Calu3 (cell line): ENCODE measurements at regions not wholly inside any gene's neighbourhood (a gene's known extent, or its start where the extent isn't known, plus 50 kb on each side); places are given as distances from the start of the nearest gene placed in this dataset.

Experiments
- BruUV-seq: library from RNA; stranded (reverse); fragments of 400-500 nt; replicated peaks from 2 replicates; lab custom pipeline; 2021; lab: Mats Ljungman, UMichigan
- CTCF ChIA-PET: fragments of 300-600 bp; sonication (Branson Sonifier 250); formaldehyde crosslinking; loops from one replicate; lab custom pipeline; 2022; ENCODE audit warnings: antibody characterized with exemption; lab: Charles Lee
- DNase-seq: peaks from one replicate; pipeline ENCODE4 v3.0.0; 2022
- H3K27ac Mint-ChIP-seq: one replicate; pipeline ENCODE4 v1.8.0; 2022; ENCODE audit warnings: mixed read lengths; ENCODE audit not compliant: unreplicated experiment
- H3K27me3 Mint-ChIP-seq: one replicate; pipeline ENCODE4 v1.8.0; 2022; ENCODE audit warnings: mixed read lengths; ENCODE audit not compliant: unreplicated experiment
- H3K36me3 Mint-ChIP-seq: one replicate; pipeline ENCODE4 v1.8.0; 2022; ENCODE audit warnings: mild to moderate bottlenecking, moderate library complexity, mixed read lengths; ENCODE audit not compliant: insufficient read depth, unreplicated experiment
- H3K4me1 Mint-ChIP-seq: one replicate; pipeline ENCODE4 v1.8.0; 2022; ENCODE audit warnings: mild to moderate bottlenecking, low read depth, mixed read lengths; ENCODE audit not compliant: unreplicated experiment
- H3K4me3 Mint-ChIP-seq: one replicate; pipeline ENCODE4 v1.8.0; 2022; ENCODE audit warnings: mild to moderate bottlenecking, low read depth, moderate library complexity, mixed read lengths; ENCODE audit not compliant: unreplicated experiment
- H3K9me3 Mint-ChIP-seq: one replicate; pipeline ENCODE4 v1.8.0; 2022; ENCODE audit warnings: low read depth, mixed read lengths; ENCODE audit not compliant: unreplicated experiment
- intact Hi-C: fragments of 100-400 bp; cut with micrococcal nuclease; formaldehyde crosslinking; loops from one replicate; pipeline ENCODE4 v1.10.0; 2022; ENCODE audit not compliant: unreplicated experiment
- TF ChIP-seq, protein P1 (sequence below): fragments of 200-600 bp; IDR thresholded peaks from one replicate; pipeline ENCODE4 v1.8.0; 2022; ENCODE audit warnings: antibody characterized with exemption; ENCODE audit not compliant: unreplicated experiment

DNA sequence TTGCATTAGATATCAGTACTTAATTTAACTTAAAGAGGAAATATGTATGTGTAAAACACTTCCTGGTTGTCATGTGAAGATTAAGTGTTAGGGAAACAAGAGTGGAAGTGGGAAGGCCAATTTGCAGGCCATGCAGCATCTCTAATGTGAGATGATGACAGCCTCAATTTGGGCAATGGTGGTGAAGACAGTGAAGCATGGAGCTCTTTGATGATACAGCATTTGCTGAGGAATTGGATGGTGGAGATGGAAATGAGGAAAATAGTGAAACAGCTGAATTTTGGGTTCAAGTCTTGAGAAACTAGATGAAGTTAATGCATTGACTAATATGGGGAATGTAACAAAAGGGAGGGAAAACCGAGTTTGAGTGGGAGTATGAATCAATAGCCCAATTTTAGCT is 231.7 kb upstream of the MIR17HG start:
- H3K9me3 Mint-ChIP-seq, result no peaks in the 10 kb centered on the region
- no peaks in the 10 kb centered on the region for H3K36me3 Mint-ChIP-seq
- H3K4me1 Mint-ChIP-seq, result no peaks in the 10 kb centered on the region
- no peak overlapping the region for H3K27ac Mint-ChIP-seq
- CTCF ChIA-PET, result no interaction called here
- DNase-seq, result no peak
- TF ChIP-seq, protein P1, sequence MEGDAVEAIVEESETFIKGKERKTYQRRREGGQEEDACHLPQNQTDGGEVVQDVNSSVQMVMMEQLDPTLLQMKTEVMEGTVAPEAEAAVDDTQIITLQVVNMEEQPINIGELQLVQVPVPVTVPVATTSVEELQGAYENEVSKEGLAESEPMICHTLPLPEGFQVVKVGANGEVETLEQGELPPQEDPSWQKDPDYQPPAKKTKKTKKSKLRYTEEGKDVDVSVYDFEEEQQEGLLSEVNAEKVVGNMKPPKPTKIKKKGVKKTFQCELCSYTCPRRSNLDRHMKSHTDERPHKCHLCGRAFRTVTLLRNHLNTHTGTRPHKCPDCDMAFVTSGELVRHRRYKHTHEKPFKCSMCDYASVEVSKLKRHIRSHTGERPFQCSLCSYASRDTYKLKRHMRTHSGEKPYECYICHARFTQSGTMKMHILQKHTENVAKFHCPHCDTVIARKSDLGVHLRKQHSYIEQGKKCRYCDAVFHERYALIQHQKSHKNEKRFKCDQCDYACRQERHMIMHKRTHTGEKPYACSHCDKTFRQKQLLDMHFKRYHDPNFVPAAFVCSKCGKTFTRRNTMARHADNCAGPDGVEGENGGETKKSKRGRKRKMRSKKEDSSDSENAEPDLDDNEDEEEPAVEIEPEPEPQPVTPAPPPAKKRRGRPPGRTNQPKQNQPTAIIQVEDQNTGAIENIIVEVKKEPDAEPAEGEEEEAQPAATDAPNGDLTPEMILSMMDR, result no peak
- H3K27me3 Mint-ChIP-seq, result no peaks in the 10 kb centered on the region
- intact Hi-C loops, result no loop called here
- H3K4me3 Mint-ChIP-seq, result no peak overlapping the region
- no TSS peak for BruUV-seq

DNA sequence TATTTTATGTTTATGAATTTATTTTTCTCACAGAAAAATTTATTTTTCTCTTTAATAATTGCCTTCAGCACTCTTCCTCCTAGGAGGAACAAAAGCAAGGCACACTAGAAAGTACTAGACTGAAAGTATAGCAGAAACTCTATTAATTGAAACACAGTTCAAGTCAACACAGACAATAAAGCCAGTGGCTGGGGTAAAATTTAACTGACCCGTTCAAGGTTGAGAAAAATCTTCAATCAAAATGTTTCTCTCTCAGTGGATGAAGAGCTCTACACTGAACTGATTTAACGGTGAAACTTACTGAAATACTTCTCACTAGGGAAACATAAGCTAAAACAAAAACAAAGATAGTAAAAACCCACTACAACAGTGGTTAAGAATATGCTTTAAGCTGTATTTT is 230.1 kb upstream of the MIR17HG start:
- Mint-ChIP-seq H3K4me1 (no peaks in the 10 kb centered on the region), H3K27ac (no peak overlapping the region), H3K36me3 (no peaks in the 10 kb centered on the region), H3K4me3 (no peak overlapping the region), H3K9me3 (no peaks in the 10 kb centered on the region), H3K27me3 (no peaks in the 10 kb centered on the region)
- no TSS peak for BruUV-seq
- CTCF ChIA-PET, result no interaction called here
- TF ChIP-seq, protein P1, result no peak
- no peak for DNase-seq
- intact Hi-C loops, result no loop called here

DNA sequence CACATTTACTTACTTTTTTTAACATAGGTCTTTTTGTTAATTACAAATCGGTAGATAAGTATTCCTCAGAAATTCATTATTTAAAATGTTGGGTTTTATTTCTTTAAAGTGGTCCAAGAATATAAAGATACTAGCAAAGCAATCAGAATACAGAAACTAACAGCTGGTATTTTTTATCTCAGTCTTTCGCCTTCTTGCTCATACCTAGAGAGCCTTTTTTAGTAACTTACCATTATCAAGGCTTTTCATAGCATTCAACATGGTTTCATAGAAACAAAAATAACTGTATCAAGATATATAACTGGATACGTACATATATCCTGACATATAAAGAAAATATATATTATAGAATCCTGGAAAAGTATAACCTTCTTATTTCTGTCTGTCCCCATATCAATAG is 227.8 kb upstream of the MIR17HG start:
- CTCF ChIA-PET, result no interaction called here
- Mint-ChIP-seq H3K27me3 (no peaks in the 10 kb centered on the region), H3K4me1 (peaks cover 10% of the 10 kb centered on the region), H3K4me3 (no peak overlapping the region), H3K27ac (no peak overlapping the region), H3K36me3 (no peaks in the 10 kb centered on the region), H3K9me3 (no peaks in the 10 kb centered on the region)
- no TSS peak for BruUV-seq
- TF ChIP-seq, protein P1, result no peak
- DNase-seq, result no peak
- intact Hi-C loops, result no loop called here

DNA sequence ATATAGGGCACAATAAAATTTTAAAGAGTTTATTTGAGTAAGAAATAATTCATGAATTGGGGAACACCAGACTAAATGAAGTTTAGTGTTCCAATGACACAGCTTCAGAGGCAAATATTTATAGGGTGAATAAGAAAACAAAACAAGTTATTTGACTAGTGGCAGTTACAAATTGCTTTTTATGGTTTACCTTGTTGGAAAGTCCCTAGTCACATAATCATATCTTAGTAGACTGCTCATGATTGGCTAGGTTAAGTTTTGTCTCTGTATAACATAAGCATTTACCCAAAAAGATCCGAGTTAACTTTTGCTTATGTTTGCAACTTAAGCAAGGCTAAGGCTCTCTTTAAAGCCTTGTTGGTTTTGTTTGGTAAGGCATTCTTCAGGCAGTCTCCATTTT is 224.7 kb upstream of the MIR17HG start:
- H3K4me3 Mint-ChIP-seq, result no peak overlapping the region
- BruUV-seq, result no TSS peak
- H3K27me3 Mint-ChIP-seq, result no peaks in the 10 kb centered on the region
- H3K4me1 Mint-ChIP-seq, result peaks cover 10% of the 10 kb centered on the region
- CTCF ChIA-PET, result no interaction called here
- no peaks in the 10 kb centered on the region for H3K36me3 Mint-ChIP-seq
- intact Hi-C loops, result no loop called here
- DNase-seq, result no peak
- no peaks in the 10 kb centered on the region for H3K9me3 Mint-ChIP-seq
- TF ChIP-seq, protein P1, result no peak
- H3K27ac Mint-ChIP-seq, result no peak overlapping the region
